Endodermal cell (in vitro differentiated cells): ENCODE measurements at regions not wholly inside any gene's neighbourhood (a gene's known extent, or its start where the extent isn't known, plus 50 kb on each side); places are given as distances from the start of the nearest gene placed in this dataset.
A peak's percentile ranks its signal among the peaks of the same experiment; 100 is the strongest.

Experiments used
- DNase-seq: peaks from one replicate; pipeline ENCODE4 v3.0.0-alpha.2; 2017
- H3K27ac ChIP-seq: 2 replicates; pipeline ENCODE4 v1.5.1; 2013; ENCODE audit warnings: mild to moderate bottlenecking, low read depth, low read length, moderate library complexity
- H3K27me3 ChIP-seq: 2 replicates; pipeline ENCODE4 v1.6.1; 2013; ENCODE audit warnings: mild to moderate bottlenecking, low read length, moderate library complexity; ENCODE audit not compliant: insufficient read depth, control insufficient read depth, poor library complexity, severe bottlenecking
- H3K36me3 ChIP-seq: 2 replicates; pipeline ENCODE4 v1.7.0; 2013; ENCODE audit warnings: mild to moderate bottlenecking, low read length, moderate library complexity; ENCODE audit not compliant: control insufficient read depth, insufficient read depth
- H3K4me1 ChIP-seq: one replicate; pipeline ENCODE4 v1.7.0; 2013; ENCODE audit warnings: low read length; ENCODE audit not compliant: control insufficient read depth, insufficient read depth
- H3K4me3 ChIP-seq: 2 replicates; pipeline ENCODE4 v1.5.1; 2013; ENCODE audit warnings: mild to moderate bottlenecking, low read length, moderate library complexity
- H3K9ac ChIP-seq: 2 replicates; pipeline ENCODE4 v1.6.1; 2013; ENCODE audit warnings: mild to moderate bottlenecking, low read length, moderate library complexity; ENCODE audit not compliant: poor library complexity, severe bottlenecking; ENCODE audit errors: extremely low read depth
- H3K9me3 ChIP-seq: 2 replicates; pipeline ENCODE4 v1.6.1; 2013; ENCODE audit warnings: mild to moderate bottlenecking, low read length, moderate library complexity; ENCODE audit not compliant: control insufficient read depth
- H3K27ac Mint-ChIP-seq: 2 replicates; pipeline ENCODE4 v1.8.0; 2020; ENCODE audit warnings: mixed read lengths
- H3K27me3 Mint-ChIP-seq: 2 replicates; pipeline ENCODE4 v1.8.0; 2021; ENCODE audit warnings: mild to moderate bottlenecking, mixed read lengths; ENCODE audit not compliant: insufficient read depth
- H3K36me3 Mint-ChIP-seq: 2 replicates; pipeline ENCODE4 v1.8.0; 2020; ENCODE audit warnings: low read depth, mixed read lengths
- H3K4me1 Mint-ChIP-seq: 2 replicates; pipeline ENCODE4 v1.8.0; 2020; ENCODE audit warnings: mixed read lengths
- H3K4me3 Mint-ChIP-seq: 2 replicates; pipeline ENCODE4 v1.8.0; 2020; ENCODE audit warnings: mild to moderate bottlenecking, moderate library complexity, mixed read lengths
- H3K9me3 Mint-ChIP-seq: 2 replicates; pipeline ENCODE4 v1.8.0; 2020; ENCODE audit warnings: mild to moderate bottlenecking, mixed read lengths
- CTCF ChIP-seq: fragments of 200-600 bp; sonication (generic); conservative IDR thresholded peaks from 2 replicates; pipeline ENCODE4 v1.5.0; 2021; ENCODE audit warnings: antibody characterized with exemption, mild to moderate bottlenecking
- WGBS, 2 experiments: methylation state at CpG; one replicate each; pipeline versions ENCODE4 v1.1.5 to v1.1.7; 2013; ENCODE audit warnings: missing lambda C conversion rate in 2 of 2, mixed read lengths in 1 of 2; ENCODE audit not compliant: insufficient coverage in 1 of 2, insufficient read length in 1 of 2; 5-methylcytosine and 5-hydroxymethylcytosine counted together

- H3K27ac ChIP-seq, result no peak overlapping the region
- H3K9ac ChIP-seq, result no peak overlapping the region
- H3K9me3 ChIP-seq, result no peaks in the 10 kb centered on the region
- Mint-ChIP-seq H3K9me3 (no peaks in the 10 kb centered on the region), H3K4me1 (no peaks in the 10 kb centered on the region), H3K36me3 (no peaks in the 10 kb centered on the region), H3K4me3 (no peak overlapping the region), H3K27ac (no peak overlapping the region), H3K27me3 (no peaks in the 10 kb centered on the region)
- H3K4me3 ChIP-seq, result no peak overlapping the region
- no peak for TF ChIP-seq CTCF
- no peaks in the 10 kb centered on the region for H3K27me3 ChIP-seq
- DNase-seq, result no peak
- H3K36me3 ChIP-seq, result no peaks in the 10 kb centered on the region
- no peaks in the 10 kb centered on the region for H3K4me1 ChIP-seq
- 89 to 100% methylated on average over 1 to 2 of the region's 2 CpGs for WGBS, 2 experiments
These were observed 84.7 kb upstream of the IRF2BP2 start for GRCh38 chr1:234694661-234695060.

- no peaks in the 10 kb centered on the region for H3K4me1 ChIP-seq
- no peak overlapping the region for H3K4me3 ChIP-seq
- no peaks in the 10 kb centered on the region for H3K36me3 Mint-ChIP-seq
- DNase-seq, result no peak
- no peaks in the 10 kb centered on the region for H3K27me3 Mint-ChIP-seq
- 80 to 100% methylated on average over 2 to 4 of the region's 4 CpGs for WGBS, 2 experiments
- no peaks in the 10 kb centered on the region for H3K9me3 ChIP-seq
- TF ChIP-seq CTCF, result no peak
- H3K27ac ChIP-seq, result no peak overlapping the region
- no peaks in the 10 kb centered on the region for H3K9me3 Mint-ChIP-seq
- no peaks in the 10 kb centered on the region for H3K4me1 Mint-ChIP-seq
- H3K27ac Mint-ChIP-seq, result no peak overlapping the region
- no peak overlapping the region for H3K9ac ChIP-seq
- H3K27me3 ChIP-seq, result no peaks in the 10 kb centered on the region
- no peak overlapping the region for H3K4me3 Mint-ChIP-seq
- no peaks in the 10 kb centered on the region for H3K36me3 ChIP-seq
These were observed 83.1 kb upstream of the IRF2BP2 start for GRCh38 chr1:234692966-234693580.

- Histone ChIP-seq H3K27ac (no peak overlapping the region), H3K9me3 (peaks cover 6% of the 10 kb centered on the region), H3K4me1 (no peaks in the 10 kb centered on the region), H3K9ac (no peak overlapping the region), H3K4me3 (no peak overlapping the region), H3K27me3 (no peaks in the 10 kb centered on the region), H3K36me3 (no peaks in the 10 kb centered on the region)
- Mint-ChIP-seq H3K36me3 (no peaks in the 10 kb centered on the region), H3K4me3 (no peak overlapping the region), H3K4me1 (no peaks in the 10 kb centered on the region), H3K27ac (no peak overlapping the region), H3K27me3 (no peaks in the 10 kb centered on the region), H3K9me3 (peaks cover 2% of the 10 kb centered on the region)
- TF ChIP-seq CTCF, result peak; percentile 56
- no peak for DNase-seq
- 76 to 82% methylated on average over 3 of the region's 3 CpGs for WGBS, 2 experiments
These were observed 81.6 kb upstream of the IRF2BP2 start for GRCh38 chr1:234691567-234691966.
